Endothelial cell of umbilical vein (primary cell): ENCODE measurements at regions not wholly inside any gene's neighbourhood (a gene's known extent, or its start where the extent isn't known, plus 50 kb on each side); places are given as distances from the start of the nearest gene placed in this dataset.

Experiments used
- BruUV-seq: library from RNA; stranded (reverse); fragments of 400-500 nt; replicated peaks from 2 replicates; lab custom pipeline; 2021; lab: Mats Ljungman, UMichigan
- CTCF ChIA-PET: fragments of 300-600, 350-600 bp; sonication (Branson Sonifier 250); formaldehyde crosslinking; loops from one replicate; lab custom pipeline; 2021; ENCODE audit warnings: antibody characterized with exemption, inconsistent platforms; lab: Charles Lee
- POLR2A ChIA-PET: fragments of 300-600, 350-600 bp; sonication (Branson Sonifier 250); formaldehyde crosslinking; loops from one replicate; lab custom pipeline; 2021; ENCODE audit warnings: antibody characterized with exemption, inconsistent platforms; lab: Charles Lee
- DNase-seq: peaks from one replicate; pipeline ENCODE4 v3.0.0-alpha.2; 2011; ENCODE audit warnings: low read depth, low spot score
- FAIRE-seq: peaks from 2 replicates; lab custom pipeline; 2011; peaks lifted over from hg19 to GRCh38; lab: Jason Lieb, UNC
- H2AFZ ChIP-seq: 2 replicates; pipeline ENCODE4 v1.6.0; 2012; ENCODE audit warnings: low read depth, low read length, control low read depth, inconsistent platforms
- H3K27ac ChIP-seq: 2 replicates; pipeline ENCODE4 v1.5.1; 2011; ENCODE audit warnings: low read depth, mild to moderate bottlenecking, control low read depth, low read length, moderate library complexity; ENCODE audit not compliant: insufficient read depth
- H3K27me3 ChIP-seq, 2 experiments: 2 replicates each; pipeline versions ENCODE4 v1.6.0 to v1.6.1; 2011; ENCODE audit warnings: low read length in 2 of 2, mixed read lengths in 1 of 2; ENCODE audit not compliant: control insufficient read depth in 2 of 2, insufficient read depth in 2 of 2
- H3K36me3 ChIP-seq, 2 experiments: 2 replicates in 1 of 2; 3 replicates in 1 of 2; pipeline ENCODE4 v1.5.1; 2011; ENCODE audit warnings: low read length in 2 of 2, mild to moderate bottlenecking in 1 of 2, moderate library complexity in 1 of 2; ENCODE audit not compliant: control insufficient read depth in 2 of 2, insufficient read depth in 2 of 2; ENCODE audit errors: extremely low read depth in 1 of 2
- H3K4me1 ChIP-seq: 3 replicates; pipeline ENCODE4 v1.5.1; 2011; ENCODE audit warnings: mild to moderate bottlenecking, low read length; ENCODE audit not compliant: control insufficient read depth, insufficient read depth; ENCODE audit errors: extremely low read depth
- H3K4me2 ChIP-seq: 2 replicates; pipeline ENCODE4 v1.6.1; 2011; ENCODE audit warnings: low read length, control low read depth, mixed read lengths; ENCODE audit not compliant: insufficient read depth
- H3K4me3 ChIP-seq, 3 experiments: fragments of 200-600 bp in 1 of 3; sonication (generic), shearing (Covaris generic) in 1 of 3; replicated peaks in 1 of 3; 2 replicates each; pipeline ENCODE4 v1.5.1; 2011 to 2016; ENCODE audit warnings: control low read depth in 3 of 3, low read length in 3 of 3, mild to moderate bottlenecking in 2 of 3, inconsistent platforms in 1 of 3, low read depth in 1 of 3, moderate library complexity in 1 of 3; ENCODE audit not compliant: insufficient read depth in 1 of 3
- H3K79me2 ChIP-seq: 2 replicates; pipeline ENCODE4 v1.6.0; 2012; ENCODE audit warnings: low read length, inconsistent platforms; ENCODE audit not compliant: control insufficient read depth, insufficient read depth
- H3K9ac ChIP-seq: replicated peaks from 2 replicates; pipeline ENCODE3; 2011; ENCODE audit warnings: low read length, control low read depth; ENCODE audit not compliant: insufficient read depth; ENCODE audit errors: extremely low read depth
- H3K9me1 ChIP-seq: replicated peaks from 3 replicates; pipeline ENCODE4 v1.6.0; 2011; ENCODE audit warnings: mild to moderate bottlenecking, low read length; ENCODE audit not compliant: control insufficient read depth, insufficient read depth; ENCODE audit errors: extremely low read depth
- H3K9me3 ChIP-seq: replicated peaks from 2 replicates; pipeline ENCODE4 v1.5.1; 2012; ENCODE audit warnings: low read length, inconsistent platforms; ENCODE audit not compliant: control insufficient read depth, insufficient read depth
- H4K20me1 ChIP-seq: replicated peaks from 2 replicates; pipeline ENCODE3; 2011; ENCODE audit warnings: mild to moderate bottlenecking, low read length; ENCODE audit not compliant: control insufficient read depth, insufficient read depth; ENCODE audit errors: extremely low read depth
- CTCF ChIP-seq, 2 donors: IDR thresholded peaks; 1 replicate in 1 of 2; 2 replicates in 1 of 2; pipeline ENCODE4 v1.5.1; 2011; ENCODE audit warnings: low read length in 2 of 2, mild to moderate bottlenecking in 2 of 2, moderate library complexity in 2 of 2, control low read depth in 1 of 2, inconsistent platforms in 1 of 2, low read depth in 1 of 2; ENCODE audit not compliant: insufficient read depth in 1 of 2; ENCODE audit errors: extremely low read depth in 1 of 2
- EZH2 ChIP-seq: IDR thresholded peaks from 2 replicates; pipeline ENCODE4 v1.6.1; 2012; ENCODE audit warnings: borderline replicate concordance, low read depth, mild to moderate bottlenecking, moderate library complexity, low read length, inconsistent platforms; ENCODE audit not compliant: severe bottlenecking
- FOS ChIP-seq: IDR thresholded peaks from 2 replicates; pipeline ENCODE4 v1.6.1; 2011; ENCODE audit warnings: mild to moderate bottlenecking, low read length, moderate library complexity, borderline replicate concordance; ENCODE audit not compliant: insufficient read depth
- GATA2 ChIP-seq: IDR thresholded peaks from 2 replicates; pipeline ENCODE4 v1.7.0; 2011; ENCODE audit warnings: low read depth, mild to moderate bottlenecking, moderate library complexity, mixed read lengths, low read length; ENCODE audit not compliant: insufficient read length, insufficient read depth
- JUN ChIP-seq: IDR thresholded peaks from 2 replicates; pipeline ENCODE4 v1.6.1; 2011; ENCODE audit warnings: borderline replicate concordance, low read depth; ENCODE audit not compliant: insufficient read length, insufficient read depth
- MAX ChIP-seq: IDR thresholded peaks from 2 replicates; pipeline ENCODE4 v1.6.1; 2011; ENCODE audit not compliant: insufficient read depth, insufficient read length
- MYC ChIP-seq: IDR thresholded peaks from one replicate; pipeline ENCODE4 v1.6.1; 2011; ENCODE audit warnings: mild to moderate bottlenecking, low read depth, low read length
- POLR2A ChIP-seq: IDR thresholded peaks from 2 replicates; pipeline ENCODE4 v1.6.1; 2012; ENCODE audit warnings: low read depth, mild to moderate bottlenecking, control low read depth, low read length
- POLR2AphosphoS5 ChIP-seq: IDR thresholded peaks from 2 replicates; pipeline ENCODE4 v1.6.1; 2012; ENCODE audit warnings: low read depth, mild to moderate bottlenecking, control low read depth, low read length, moderate library complexity; ENCODE audit not compliant: insufficient read depth
- dilution Hi-C: fragments of 300-500 bp; cut with MboI; formaldehyde crosslinking; loops from one replicate; pipeline ENCODE4 v1.15.0; 2019; ENCODE audit warnings: low sequenced_read_pairs; ENCODE audit not compliant: extremely low pct_ligation_motif_present
- intact Hi-C: fragments of 100-400 bp; cut with micrococcal nuclease; formaldehyde crosslinking; loops from one replicate; pipeline ENCODE4 v1.10.0; 2022

- no peaks in the 10 kb centered on the region for H3K36me3 ChIP-seq
- no peaks in the 10 kb centered on the region for H3K9me3 ChIP-seq
- no TSS peak for BruUV-seq
- FAIRE-seq: no peak
- no peaks in the 10 kb centered on the region for H3K4me1 ChIP-seq
- TF ChIP-seq FOS (no peak), MAX (no peak), CTCF (IDR thresholded peaks at IDR 0.05; ENCODE audit: extremely low read depth in 1 of 2, insufficient read depth in 1 of 2, low read depth in 1 of 2, low read length in 2 of 2) (no peak), GATA2 (no peak), JUN (no peak), EZH2 (no peak), MYC (no peak), POLR2A (no peak), POLR2AphosphoS5 (no peak)
- no peaks in the 10 kb centered on the region for H3K79me2 ChIP-seq
- dilution Hi-C loops: no loop called here
- no peaks in the 10 kb centered on the region for H4K20me1 ChIP-seq
- intact Hi-C loops: no loop called here
- no peak overlapping the region for H3K27ac ChIP-seq
- H2AFZ ChIP-seq: no peak overlapping the region
- ChIA-PET CTCF (interaction anchor here (8.1 kb wide), 1 partner anchor 131 kb away, joined by 71 read pairs; no protein-coding TSS in a partner anchor), POLR2A (no interaction called here)
- no peaks in the 10 kb centered on the region for H3K9me1 ChIP-seq
- peaks cover 8 to 23% of the 10 kb centered on the region in 2 experiments for H3K27me3 ChIP-seq
- H3K4me2 ChIP-seq: no peak overlapping the region
- H3K4me3 ChIP-seq: no peak overlapping the region
- no peak overlapping the region for H3K9ac ChIP-seq
- no peak for DNase-seq
Measured at GRCh38 chr18:24595561-24596031, 135.2 kb downstream of the HRH4 start.
